ENCODE measurements at regions not wholly inside any gene's neighbourhood (a gene's known extent, or its start where the extent isn't known, plus 50 kb on each side); places are given as distances from the start of the nearest gene placed in this dataset.

DNA sequence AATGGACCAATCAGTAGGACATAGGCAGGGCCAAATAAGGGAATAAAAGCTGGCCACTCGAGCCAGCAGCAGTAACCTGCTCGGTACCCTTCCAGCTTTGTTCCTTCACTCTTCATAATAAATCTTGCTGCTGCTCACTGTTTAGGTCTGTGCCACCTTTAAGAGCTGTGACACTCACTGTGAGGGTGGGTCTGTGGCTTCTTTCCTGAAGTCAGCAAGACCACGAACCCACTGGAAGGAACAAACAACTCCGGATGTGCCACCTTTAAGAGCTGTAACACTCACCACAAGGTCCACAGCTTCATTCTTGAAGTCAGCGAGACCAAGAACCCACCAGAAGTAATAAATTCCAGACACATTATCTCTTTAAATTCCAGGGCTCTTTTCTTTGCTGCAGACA, 1922.3 kb upstream of the PCDH20 start:
- TF ChIP-seq, protein P1, sequence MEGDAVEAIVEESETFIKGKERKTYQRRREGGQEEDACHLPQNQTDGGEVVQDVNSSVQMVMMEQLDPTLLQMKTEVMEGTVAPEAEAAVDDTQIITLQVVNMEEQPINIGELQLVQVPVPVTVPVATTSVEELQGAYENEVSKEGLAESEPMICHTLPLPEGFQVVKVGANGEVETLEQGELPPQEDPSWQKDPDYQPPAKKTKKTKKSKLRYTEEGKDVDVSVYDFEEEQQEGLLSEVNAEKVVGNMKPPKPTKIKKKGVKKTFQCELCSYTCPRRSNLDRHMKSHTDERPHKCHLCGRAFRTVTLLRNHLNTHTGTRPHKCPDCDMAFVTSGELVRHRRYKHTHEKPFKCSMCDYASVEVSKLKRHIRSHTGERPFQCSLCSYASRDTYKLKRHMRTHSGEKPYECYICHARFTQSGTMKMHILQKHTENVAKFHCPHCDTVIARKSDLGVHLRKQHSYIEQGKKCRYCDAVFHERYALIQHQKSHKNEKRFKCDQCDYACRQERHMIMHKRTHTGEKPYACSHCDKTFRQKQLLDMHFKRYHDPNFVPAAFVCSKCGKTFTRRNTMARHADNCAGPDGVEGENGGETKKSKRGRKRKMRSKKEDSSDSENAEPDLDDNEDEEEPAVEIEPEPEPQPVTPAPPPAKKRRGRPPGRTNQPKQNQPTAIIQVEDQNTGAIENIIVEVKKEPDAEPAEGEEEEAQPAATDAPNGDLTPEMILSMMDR (IDR thresholded peaks at IDR 0.05): no peak
- no peak for TF ChIP-seq POLR2A (IDR thresholded peaks at IDR 0.05)
